ENCODE measurements at regions not wholly inside any gene's neighbourhood (a gene's known extent, or its start where the extent isn't known, plus 50 kb on each side); places are given as distances from the start of the nearest gene placed in this dataset.

- Histone ChIP-seq H3K36me3 (ENCODE audit: control insufficient read depth in 2 of 2, insufficient read depth in 1 of 2, low read length in 2 of 2) (no peaks in the 10 kb centered on the region), H3K9me3 (ENCODE audit: control insufficient read depth, insufficient read depth, low read depth, low read length) (no peaks in the 10 kb centered on the region), H3K4me1 (ENCODE audit: control insufficient read depth, insufficient read depth, low read length) (no peaks in the 10 kb centered on the region), H3K4me3 (ENCODE audit: low read depth, low read length) (no peak overlapping the region), H3K27ac (ENCODE audit: extremely low read depth, low read depth, low read length) (no peak overlapping the region)
- TF ChIP-seq ZIC2 (tag by site-specific recombination; IDR thresholded peaks at IDR 0.05) (no peak), ATF2 (tag by site-specific recombination; IDR thresholded peaks at IDR 0.05; ENCODE audit: low read depth) (no peak), ZNF768 (tag by site-specific recombination; IDR thresholded peaks at IDR 0.05) (no peak), ZNF792 (tag by site-specific recombination; IDR thresholded peaks at IDR 0.05) (no peak), ZNF707 (tag by site-specific recombination; IDR thresholded peaks at IDR 0.05) (no peak), ZNF473 (tag by site-specific recombination; IDR thresholded peaks at IDR 0.05) (no peak), ZNF155 (tag by site-specific recombination; IDR thresholded peaks at IDR 0.05) (no peak), ZNF16 (tag by site-specific recombination; IDR thresholded peaks at IDR 0.05; ENCODE audit: low read depth) (no peak), ZNF423 (tag by site-specific recombination; IDR thresholded peaks at IDR 0.05) (no peak), ZNF112 (tag by site-specific recombination; IDR thresholded peaks at IDR 0.05) (no peak)
- POLR2A ChIA-PET, result no interaction called here
- CTCF ChIA-PET, result no interaction called here
Observed at GRCh38 chr10:23965123-23965522, 243.8 kb upstream of the KIAA1217 start.

- CTCF ChIA-PET, result no interaction called here
- no peaks in the 10 kb centered on the region for H3K4me1 ChIP-seq (ENCODE audit: control insufficient read depth, insufficient read depth, low read length)
- no peaks in the 10 kb centered on the region for H3K36me3 ChIP-seq (ENCODE audit: control insufficient read depth in 2 of 2, insufficient read depth in 1 of 2, low read length in 2 of 2)
- H3K9me3 ChIP-seq (ENCODE audit: control insufficient read depth, insufficient read depth, low read depth, low read length), result no peaks in the 10 kb centered on the region
- no peak overlapping the region for H3K27ac ChIP-seq (ENCODE audit: extremely low read depth, low read depth, low read length)
- TF ChIP-seq ZSCAN4 (tag by site-specific recombination; IDR thresholded peaks at IDR 0.05), result no peak
- TF ChIP-seq GLIS2 (tag by site-specific recombination; IDR thresholded peaks at IDR 0.05), result no peak
- TF ChIP-seq ZNF626 (tag by site-specific recombination; IDR thresholded peaks at IDR 0.05), result no peak
- TF ChIP-seq ZNF366 (tag by site-specific recombination; conservative IDR thresholded peaks at IDR 0.05), result no peak
- TF ChIP-seq ZNF2 (tag by site-specific recombination; IDR thresholded peaks at IDR 0.05), result no peak
- TF ChIP-seq ZBTB11 (tag by site-specific recombination; conservative IDR thresholded peaks at IDR 0.05; ENCODE audit: low read depth), result no peak
- TF ChIP-seq ZNF148 (tag by site-specific recombination; IDR thresholded peaks at IDR 0.05; ENCODE audit: borderline replicate concordance), result no peak
- TF ChIP-seq ZNF362 (tag by site-specific recombination; IDR thresholded peaks at IDR 0.05), result no peak
- TF ChIP-seq ZNF555 (tag by site-specific recombination; conservative IDR thresholded peaks at IDR 0.05), result no peak
- TF ChIP-seq ZNF223 (tag by site-specific recombination; IDR thresholded peaks at IDR 0.05), result no peak
- POLR2A ChIA-PET, result no interaction called here
- H3K4me3 ChIP-seq (ENCODE audit: low read depth, low read length), result no peak overlapping the region
Observed at GRCh38 chr10:23965880-23966279, 243.1 kb upstream of the KIAA1217 start.

All from HEK293 (cell line).